GM12801 (cell line): ENCODE measurements at regions not wholly inside any gene's neighbourhood (a gene's known extent, or its start where the extent isn't known, plus 50 kb on each side); places are given as distances from the start of the nearest gene placed in this dataset.

Experiments
- TF ChIP-seq, protein P1 (sequence below): IDR thresholded peaks from one replicate; pipeline ENCODE4 v1.5.1; 2011; ENCODE audit warnings: control low read depth; ENCODE audit not compliant: insufficient read length; ENCODE audit errors: extremely low read depth

DNA sequence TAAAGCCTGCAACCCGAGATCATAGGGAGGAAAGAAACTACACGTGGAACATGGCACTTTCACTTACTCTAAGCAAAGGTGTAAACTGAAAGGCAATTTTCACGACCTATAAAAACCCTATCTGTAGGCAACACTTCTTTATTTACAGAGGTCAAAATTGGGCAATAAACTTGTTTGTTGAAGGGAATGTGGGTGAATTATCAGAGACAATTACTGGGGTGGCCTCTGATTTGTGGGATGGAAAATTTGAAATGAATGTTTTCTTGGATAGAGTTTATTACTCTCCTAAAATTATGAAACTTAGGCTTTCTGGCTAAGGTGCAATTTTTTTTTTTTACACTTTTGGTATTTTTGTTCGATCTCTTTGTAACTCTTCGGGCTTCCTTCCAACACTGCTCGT lies 734.1 kb upstream of the TENM3 start:
- TF ChIP-seq, protein P1, sequence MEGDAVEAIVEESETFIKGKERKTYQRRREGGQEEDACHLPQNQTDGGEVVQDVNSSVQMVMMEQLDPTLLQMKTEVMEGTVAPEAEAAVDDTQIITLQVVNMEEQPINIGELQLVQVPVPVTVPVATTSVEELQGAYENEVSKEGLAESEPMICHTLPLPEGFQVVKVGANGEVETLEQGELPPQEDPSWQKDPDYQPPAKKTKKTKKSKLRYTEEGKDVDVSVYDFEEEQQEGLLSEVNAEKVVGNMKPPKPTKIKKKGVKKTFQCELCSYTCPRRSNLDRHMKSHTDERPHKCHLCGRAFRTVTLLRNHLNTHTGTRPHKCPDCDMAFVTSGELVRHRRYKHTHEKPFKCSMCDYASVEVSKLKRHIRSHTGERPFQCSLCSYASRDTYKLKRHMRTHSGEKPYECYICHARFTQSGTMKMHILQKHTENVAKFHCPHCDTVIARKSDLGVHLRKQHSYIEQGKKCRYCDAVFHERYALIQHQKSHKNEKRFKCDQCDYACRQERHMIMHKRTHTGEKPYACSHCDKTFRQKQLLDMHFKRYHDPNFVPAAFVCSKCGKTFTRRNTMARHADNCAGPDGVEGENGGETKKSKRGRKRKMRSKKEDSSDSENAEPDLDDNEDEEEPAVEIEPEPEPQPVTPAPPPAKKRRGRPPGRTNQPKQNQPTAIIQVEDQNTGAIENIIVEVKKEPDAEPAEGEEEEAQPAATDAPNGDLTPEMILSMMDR = no peak

DNA sequence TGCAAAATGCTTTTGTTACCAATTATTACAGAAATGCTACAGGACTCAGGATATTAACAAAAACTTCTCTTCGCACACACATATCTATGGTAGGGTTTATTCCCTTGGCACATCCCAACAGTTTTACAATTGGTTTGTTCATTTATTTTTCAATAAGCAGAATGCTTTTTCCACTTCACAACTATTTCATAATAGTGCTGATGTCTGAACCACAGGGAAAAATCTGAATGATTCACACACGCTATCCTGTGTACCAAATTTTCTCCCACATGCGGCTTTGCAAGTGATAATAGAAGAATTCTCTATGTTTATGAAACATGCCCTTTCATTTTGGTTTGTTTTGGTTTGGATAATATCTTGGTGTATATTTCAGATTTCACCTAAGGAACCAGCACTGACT lies 725.7 kb upstream of the TENM3 start:
- TF ChIP-seq, protein P1 = no peak

DNA sequence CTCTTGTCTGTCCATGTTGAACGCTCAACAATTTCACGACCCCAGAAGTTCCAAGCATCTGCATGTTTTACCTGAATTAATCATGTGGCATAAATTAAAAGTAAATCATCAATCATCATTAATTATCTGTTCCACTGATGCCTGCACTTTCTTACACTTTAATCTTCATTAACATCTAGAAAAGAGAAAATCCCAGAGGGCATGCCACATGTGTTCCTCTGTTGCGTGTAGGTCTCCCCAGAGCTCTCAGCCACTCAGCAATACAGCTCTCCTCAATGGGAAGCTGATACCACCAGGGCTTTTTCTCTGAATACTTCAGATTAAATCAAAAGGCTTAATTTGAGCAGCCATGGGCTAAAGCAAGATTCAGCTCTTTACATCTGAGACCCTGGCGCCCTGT lies 722.4 kb upstream of the TENM3 start:
- TF ChIP-seq, protein P1 = no peak

DNA sequence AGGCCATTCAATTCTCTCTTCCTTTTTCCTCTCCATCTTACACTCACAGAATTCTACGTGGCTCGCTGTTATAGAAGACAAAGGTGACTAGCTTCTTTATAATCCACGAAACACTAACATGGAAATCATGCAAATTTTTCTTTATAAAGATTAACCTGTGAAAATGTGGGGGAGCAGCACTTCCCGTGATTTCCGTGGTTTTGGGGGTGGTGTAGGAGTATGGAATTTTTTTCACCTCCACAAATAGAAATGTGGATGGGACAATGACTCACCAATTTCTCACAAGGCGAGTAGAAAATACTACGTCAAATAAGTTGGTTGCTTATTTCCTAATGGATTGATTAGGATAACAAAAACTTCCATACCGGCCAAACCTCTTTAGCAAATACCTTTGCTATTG lies 719.2 kb upstream of the TENM3 start:
- TF ChIP-seq, protein P1 = no peak

DNA sequence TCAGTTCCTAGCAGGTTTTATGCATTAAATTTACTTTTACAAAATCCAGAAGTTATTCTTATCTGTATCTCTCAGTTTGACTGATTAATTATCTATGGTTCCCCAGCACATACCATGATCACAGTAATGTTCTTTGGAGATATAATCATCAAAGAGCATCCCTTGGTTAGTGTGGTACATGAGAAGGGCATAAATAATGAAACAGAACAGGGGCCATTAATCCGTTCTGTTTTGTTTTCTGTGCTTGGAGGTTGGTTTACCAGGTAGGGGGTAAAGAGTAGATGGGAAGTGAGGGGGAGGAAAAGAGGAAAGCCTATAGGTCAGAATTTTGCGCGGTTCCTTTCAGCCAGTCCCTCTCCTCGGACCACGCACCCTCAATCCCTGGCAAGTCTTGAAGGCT lies 718.7 kb upstream of the TENM3 start:
- TF ChIP-seq, protein P1 = no peak

DNA sequence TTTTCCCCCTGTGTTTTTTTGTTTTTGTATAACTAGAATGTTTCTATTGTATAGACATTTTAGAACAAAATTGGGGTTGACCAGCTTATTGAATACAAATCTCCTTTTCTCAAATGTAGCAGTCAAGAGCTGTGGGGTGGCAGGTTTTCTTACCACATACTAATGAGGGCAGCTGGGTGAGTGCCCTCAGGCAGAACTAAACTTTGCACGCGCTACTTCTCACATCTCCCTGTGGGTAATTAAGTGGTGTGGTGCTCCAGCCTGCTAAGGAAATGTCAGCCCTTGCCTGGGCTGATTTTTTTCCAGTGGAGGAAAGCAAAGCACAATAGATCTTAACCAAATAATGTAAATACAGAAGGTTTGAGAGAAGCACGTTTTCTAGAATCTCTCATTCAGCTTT lies 717.6 kb upstream of the TENM3 start:
- TF ChIP-seq, protein P1 = no peak

DNA sequence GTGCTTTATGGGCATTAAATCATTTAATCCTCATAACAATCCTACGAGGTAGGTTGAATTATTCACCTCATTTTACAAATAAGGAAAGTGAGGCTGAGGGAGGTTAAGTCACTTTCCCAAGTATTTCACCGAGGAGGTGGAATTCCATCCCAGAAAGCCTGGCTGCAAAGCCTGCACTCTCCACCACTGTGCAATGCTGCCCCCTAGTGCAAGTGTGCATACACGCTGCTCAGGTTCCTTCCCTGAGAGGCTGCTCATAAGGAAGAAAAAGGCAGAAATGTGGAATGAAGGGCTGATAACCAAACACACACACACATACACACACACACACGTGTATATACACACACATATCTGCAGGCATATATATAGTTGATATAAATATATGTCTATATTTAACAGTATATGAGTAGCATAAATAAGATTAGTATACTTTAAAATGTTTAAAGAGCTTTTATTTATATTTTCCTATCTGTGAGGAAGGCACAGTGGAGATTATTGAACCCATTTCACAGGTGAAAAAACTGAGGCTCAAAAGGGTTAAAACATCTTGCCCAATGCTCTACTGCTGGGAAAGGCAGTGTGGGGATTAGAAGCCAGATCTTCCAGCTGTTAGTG lies 714.5 kb upstream of the TENM3 start:
- TF ChIP-seq, protein P1 = no peak

DNA sequence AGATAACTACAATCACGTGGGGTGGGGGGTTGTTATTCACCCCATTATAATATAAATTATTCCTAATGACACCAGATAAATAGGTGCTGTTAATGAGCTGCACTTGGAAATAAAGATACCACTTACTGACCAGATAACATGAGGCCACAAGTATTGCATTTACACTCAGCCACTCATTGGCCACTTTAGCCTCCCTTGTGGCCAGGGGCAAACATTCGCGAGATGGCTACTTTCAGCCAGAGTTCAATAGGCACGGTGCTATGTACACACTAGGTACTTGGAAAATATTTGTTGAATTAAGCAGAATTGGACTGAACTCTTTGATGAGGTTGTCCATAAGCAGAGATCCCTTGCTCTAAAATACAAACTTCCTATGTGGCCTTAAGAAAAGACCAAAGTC lies 713.7 kb upstream of the TENM3 start:
- TF ChIP-seq, protein P1 = no peak
